OCI-M2 (cell line): ENCODE measurements at regions not wholly inside any gene's neighbourhood (a gene's known extent, or its start where the extent isn't known, plus 50 kb on each side); places are given as distances from the start of the nearest gene placed in this dataset.
"Not testable (repeated sequence)": the region's sequence is repeated elsewhere in the genome, so short reads cannot be mapped to it uniquely, and the experiment has no call there.

Experiments
- DNase-seq: peaks from one replicate; lab custom pipeline; 2025; ENCODE audit not compliant: unreplicated experiment; lab: John Stamatoyannopoulos, UW

DNA sequence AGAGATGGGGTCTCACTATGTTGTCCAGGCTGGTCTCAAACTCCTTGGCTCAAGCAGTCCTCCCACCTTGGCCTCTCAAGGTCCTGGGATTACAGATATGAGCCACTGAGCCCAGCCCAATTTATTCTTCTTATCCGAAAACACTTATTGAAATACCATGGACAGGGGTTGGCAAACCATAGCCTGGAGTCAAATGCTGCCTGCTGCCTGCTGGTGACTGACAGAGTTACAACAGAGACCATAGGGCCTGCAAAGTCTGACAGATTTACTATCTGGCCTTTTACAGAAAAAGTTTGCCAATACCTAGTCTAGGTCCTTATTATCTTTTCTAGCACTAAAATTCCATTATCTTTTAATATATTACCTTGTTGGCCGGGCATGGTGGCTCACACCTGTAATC, 87.1 kb upstream of the ZNF281 start:
- DNase-seq, result no peak

DNA sequence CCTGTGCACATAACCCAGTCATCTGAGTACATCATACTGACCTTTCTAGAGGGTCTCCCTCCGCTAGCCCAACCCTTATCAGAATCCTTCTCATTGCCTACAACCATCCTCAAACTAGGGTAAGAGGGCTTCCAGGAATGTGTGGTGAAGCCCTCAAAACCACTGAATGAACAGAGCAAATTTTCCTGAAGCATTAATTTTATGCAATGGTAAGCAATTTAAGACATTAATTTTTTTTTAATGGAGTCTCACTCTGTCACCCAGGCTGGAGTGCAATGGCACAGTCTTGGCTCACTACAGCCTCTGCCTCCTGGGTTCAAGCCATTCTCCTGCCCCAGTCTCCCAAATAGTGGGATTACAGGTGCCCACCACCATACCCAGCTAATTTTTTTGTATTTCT, 86.1 kb upstream of the ZNF281 start:
- no peak for DNase-seq

DNA sequence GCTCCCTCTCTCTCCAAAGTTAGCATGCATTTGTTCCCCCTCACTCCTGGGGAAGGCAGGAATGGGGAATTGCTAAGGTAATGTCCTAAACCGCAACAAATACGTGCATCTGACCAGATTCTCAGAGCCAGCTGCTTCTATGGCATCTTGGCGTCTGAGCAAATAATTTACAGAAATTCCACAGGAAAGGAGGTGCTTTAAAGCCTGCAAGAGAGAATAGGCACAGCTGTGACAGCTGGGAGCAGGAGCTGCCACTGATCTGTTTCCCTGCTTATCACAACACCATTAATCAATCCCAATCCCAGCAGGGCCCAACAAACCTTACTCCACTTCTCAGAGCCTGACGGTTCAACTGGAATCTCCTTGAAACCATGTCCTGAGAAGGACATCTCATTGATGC, 83.5 kb upstream of the ZNF281 start:
- DNase-seq, result no peak

DNA sequence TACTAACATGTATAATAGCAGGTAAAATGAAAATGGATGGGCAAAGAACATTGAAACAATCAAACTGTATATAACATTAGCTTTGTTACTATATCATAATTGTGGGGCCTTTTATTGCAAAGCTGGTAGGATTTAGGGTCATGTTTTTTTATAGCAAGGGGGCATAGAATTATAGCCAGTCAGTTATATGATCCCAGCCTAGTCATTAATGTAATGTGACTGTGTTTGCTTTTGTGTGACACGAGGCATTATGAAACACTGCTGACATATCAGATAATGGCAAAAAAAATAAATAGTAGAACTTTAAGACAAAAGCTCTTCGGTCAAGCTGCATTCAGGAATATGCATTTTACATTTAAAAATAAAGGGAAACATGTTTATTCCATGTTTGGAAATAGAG, 81.3 kb upstream of the ZNF281 start:
- no peak for DNase-seq

DNA sequence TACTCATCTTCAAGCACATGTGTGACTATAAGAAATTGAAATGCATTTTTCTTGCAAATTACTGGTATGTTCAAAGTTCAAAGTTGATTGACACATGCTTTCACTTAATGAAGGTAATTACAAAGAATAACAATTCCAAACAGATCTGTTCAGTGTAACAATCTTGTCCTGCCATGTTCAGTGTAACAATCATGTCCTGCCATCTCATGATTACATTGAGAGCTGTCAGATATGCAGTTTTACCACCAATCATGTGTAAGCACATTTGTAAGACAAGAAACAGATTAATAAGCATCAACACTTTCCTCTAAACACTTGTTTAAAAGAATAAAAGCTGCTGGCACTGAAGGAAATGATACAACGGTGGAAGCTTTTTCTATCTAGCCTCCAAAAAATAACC, 80.3 kb upstream of the ZNF281 start:
- DNase-seq, result no peak

DNA sequence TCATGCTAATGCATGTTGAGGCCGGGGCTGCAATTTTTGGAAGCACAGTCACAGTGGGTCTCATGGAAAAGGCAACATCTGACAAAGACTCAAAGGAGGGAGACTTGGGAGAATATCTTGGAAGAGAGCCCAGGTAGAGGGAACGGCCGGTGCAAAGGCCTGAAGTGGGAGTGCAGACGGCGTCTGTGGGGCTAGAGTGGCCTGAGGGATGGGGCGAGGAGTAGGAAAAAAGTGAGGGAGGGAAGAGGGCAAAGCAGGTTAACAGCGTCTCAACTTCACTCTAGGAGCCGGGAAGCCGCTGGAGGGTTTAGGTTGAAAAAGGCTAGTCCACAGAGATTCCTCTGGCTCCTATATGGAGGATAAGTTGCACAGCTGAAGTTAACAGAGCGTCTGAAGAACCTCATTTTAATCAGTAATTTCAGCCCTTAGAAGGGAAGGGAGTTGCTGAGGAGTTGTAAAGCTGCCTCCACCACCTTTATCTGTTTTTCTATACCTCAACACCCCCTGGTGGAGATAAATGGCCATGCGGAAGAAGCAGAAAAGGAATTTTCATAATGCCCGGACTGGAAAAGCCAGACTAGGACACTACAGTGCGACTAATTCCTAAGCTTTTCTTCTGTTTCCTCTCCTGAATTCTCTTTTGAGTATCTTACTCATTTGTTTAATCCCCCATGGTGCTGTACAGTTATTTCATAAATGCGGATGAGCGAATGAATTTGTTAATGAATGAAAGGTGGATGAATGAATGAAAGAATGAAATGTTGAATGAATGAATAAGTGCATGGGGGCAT, 78.7 kb upstream of the ZNF281 start:
- DNase-seq, result peak; percentile 41

DNA sequence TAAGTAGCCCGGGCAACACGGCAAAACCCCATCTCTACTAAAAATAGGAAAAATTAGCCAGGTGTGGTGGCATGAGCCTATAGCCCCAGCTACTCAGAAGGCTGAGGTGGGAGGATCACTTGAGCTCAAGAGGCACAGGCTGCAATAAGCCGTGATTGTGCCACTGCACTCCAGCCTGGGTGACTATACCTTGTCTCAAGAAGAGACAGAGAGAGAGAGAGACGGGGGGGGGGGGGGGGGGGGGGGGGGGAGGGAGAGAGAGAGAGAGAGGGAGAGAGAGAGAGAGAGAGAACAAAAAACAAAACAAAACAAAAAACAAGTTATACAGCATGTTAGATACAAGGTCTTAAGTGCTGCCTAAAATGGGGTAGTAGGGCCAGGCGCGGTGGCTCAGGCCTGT, 77.8 kb upstream of the ZNF281 start:
- no peak for DNase-seq

DNA sequence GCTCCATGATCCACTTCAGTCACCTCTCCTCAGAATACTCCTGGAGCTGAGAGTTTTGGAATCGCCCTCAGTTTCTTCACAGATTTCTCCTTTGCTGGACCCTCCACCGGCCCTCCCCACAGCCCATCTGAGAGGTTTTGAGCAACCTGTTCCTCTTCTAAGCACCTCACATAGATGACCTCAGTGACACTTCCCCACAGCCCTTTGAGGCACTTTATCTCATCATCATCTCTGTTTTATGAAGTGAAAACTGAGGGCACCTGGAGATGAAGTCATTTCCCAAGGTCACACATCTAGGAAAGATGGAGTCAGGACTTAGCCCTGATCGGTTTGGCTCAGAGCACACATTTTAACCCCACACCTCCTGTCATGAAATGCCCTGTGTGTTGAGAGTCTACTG, 76.8 kb upstream of the ZNF281 start:
- no peak for DNase-seq

DNA sequence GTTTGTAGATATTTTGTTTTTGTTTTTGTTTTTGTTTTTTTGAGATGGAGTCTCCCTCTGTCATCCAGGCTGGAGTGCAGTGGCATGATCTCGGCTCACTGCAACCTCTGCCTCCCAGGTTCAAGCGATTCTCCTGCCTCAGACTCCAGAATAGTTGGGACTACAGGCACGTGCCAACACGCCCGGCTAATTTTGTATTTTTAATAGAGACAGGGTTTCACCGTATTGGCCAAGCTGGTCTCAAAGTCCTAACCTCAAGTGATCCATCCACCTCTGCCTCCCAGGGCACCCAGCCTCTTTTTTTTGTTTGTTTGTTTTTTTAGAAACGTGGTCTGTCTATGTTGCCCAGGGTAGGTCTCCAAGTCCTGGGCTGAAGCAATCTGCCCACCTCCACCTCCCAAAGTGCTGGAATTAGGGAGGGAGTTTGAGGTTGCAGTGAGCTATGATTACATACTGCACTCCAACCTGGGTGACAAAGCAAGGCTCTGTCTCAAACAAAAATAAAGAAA, 74.7 kb upstream of the ZNF281 start:
- not testable (repeated sequence) for DNase-seq

DNA sequence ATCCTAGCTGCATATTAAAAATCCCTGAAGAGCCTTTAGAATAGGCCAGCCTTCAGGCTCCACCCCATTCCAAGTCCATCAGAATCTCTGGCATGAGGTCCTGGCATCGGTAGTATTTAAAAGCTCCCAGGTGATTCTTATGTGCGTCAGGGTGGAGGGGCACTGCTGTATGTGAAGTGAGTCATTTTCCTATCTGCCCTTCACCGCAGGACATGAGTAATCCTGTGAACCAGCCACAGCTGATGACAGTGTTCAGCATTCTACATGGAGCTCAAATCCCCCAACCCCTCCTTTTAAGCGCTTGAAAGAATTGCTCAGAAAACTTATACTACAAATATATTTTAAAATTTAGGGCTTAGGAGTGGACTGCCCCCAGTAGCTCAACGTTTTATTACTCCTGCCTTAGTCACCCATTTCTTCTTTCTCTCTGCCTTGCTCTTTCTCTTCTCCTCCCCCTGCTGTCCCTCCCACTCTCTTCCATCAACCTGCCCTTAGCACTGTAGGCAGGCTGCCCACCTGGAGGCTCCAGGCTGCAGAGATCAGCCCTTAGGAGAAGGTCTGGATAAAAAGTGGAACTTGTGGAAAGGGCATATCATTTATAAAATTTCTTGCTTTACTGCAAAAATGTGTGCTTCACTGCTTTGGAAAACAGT, 73.8 kb upstream of the ZNF281 start:
- no peak for DNase-seq

DNA sequence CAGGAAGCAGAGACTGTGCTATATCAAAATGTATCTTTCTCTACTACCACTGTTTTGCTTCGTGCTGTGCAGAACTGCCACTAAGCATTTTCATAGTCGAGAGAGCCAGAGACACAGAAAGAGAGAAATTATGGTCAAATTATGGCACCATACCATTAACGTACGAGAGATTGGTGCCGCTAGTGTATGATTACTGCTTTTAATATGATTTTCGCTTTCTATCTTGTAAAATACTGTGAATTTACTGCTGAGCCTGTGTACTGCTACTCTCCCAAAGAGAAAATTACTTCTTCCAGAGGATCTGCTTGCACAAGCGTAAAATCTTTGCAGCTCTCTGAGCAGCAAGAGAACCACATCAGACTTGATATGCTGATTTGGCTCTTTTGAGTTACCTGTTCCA, 71.1 kb upstream of the ZNF281 start:
- no peak for DNase-seq

DNA sequence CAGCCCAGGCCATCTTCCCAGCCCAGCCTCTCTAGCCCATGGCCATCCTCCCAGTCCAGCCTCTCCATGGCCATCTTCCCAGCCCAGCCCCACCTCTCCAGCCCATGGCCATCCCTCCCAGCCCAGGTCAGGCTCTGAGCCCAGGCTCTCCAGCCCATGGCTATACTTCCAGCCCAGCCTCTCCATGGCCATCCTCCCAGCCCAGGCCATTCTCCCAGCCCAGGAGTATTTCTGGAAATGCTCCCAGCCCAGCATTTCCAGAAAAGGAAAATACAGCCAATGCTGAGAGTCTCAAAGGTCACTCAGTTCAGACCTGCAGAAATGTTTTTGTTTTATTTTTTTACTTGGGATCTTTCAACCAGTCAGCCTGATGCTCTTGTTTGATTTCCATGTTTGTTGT, 70.0 kb upstream of the ZNF281 start:
- no peak for DNase-seq

DNA sequence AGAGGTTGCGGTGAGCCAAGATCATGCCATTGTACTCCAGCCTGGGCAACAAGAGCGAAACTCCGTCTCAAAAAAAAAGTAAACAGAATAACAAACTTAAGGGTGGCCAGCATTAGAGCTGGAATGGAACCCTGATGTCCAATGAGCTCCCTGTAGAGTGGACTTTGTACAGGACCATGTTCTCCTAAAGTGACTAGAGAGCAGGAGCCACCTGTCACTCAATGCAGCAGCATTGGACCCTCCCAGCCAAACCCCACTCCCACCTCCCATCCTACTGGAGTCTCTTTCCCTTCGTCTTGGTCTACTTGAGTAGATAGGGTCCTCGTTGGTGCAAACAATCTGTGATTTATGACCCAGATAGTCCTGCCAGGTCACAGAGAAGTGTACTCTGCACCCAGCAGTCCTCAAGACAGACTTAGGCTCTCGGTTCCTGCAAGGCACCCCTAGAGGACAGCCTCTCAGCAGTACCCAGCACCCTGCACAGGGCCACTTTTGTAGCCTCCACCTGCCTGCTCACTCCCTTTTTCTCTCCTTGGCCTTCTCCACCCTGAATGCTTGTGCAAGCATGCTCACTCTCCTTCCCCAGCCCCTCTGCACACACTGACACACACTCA, 69.2 kb upstream of the ZNF281 start:
- no peak for DNase-seq

DNA sequence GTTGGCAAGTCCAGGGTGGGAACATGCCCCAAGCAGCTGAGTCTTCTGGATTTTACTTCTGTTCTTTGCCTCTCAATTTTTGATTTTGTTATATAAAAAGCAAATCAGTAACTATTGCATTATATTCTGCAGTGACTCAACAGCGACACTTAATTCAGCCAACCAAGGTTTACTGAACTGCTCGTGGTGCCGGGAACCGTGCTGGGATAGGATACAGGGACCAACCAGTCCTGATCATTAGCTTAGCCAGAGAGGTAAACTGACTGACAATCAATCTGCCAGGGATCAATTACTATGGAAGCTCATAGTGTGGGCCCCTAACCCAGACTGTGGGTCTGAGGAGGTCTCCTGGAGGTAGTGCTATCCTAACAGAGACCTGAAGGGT, 68.4 kb upstream of the ZNF281 start:
- DNase-seq, result no peak

DNA sequence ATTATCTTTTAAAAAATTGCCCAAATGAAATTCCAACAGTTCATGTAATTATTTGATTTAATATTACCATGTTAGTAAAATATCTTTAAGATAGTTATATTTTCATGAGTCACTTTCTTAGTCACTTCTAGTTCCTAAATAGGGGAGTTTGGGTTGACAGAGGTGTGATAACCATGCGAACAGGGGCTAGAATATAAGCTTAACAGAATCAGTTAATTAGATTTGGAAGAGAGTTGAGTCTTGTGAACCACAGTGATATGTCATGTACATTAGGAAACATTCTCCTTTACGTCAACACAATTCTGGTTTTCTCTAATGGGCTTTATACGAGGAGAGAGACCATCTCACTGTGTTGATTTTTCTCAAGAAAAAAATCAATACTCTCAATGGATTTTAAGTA, 64.8 kb upstream of the ZNF281 start:
- no peak for DNase-seq

DNA sequence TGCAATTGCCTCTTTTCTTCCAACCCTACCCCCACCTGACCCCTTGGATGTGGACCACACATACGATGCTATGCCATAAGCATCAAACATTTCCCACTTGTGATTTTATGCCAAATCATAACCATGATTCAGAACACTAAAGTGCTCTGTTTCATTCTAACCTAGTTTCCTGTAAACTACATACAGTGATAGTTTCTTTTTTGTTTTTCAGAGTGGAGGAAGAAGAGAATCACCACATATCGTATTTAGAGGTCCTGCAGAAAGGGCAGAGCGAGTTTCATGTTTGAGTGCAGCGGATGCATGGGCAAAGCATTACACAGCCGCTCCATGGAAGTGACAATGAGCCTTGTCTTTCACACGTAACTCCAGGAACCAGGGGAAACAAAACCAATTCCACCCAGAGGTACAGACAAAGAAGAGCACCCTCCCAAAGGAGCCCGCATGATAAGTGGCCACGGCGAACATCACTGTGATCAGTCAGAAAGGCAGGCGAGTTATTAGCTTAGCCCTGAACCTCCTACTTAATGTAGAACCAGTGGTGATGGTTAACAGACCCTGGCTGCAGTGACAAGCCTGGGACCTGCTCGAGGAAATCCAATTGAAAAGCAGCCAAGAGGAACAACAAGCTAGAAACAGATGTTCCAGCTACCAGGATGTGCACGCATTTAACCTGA, 64.0 kb upstream of the ZNF281 start:
- DNase-seq, result no peak

DNA sequence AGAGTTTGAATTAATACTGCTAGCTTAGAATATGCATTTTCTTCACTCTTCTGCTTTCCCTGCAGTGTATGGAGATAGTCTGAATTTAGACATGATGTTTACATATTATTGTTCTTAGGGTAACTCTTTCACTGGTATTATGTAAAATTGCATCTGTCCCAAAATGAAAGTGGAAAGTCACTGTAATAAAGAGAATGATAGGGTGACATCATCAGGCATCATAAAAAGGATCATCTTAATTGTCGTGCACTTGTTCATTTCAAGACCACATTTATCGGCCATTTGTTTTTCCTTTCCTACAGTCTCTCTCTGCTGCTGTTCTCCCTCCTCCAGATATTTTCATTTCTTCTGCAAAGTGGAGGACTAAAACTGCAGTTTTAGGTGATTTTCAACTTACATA, 61.9 kb upstream of the ZNF281 start:
- no peak for DNase-seq

DNA sequence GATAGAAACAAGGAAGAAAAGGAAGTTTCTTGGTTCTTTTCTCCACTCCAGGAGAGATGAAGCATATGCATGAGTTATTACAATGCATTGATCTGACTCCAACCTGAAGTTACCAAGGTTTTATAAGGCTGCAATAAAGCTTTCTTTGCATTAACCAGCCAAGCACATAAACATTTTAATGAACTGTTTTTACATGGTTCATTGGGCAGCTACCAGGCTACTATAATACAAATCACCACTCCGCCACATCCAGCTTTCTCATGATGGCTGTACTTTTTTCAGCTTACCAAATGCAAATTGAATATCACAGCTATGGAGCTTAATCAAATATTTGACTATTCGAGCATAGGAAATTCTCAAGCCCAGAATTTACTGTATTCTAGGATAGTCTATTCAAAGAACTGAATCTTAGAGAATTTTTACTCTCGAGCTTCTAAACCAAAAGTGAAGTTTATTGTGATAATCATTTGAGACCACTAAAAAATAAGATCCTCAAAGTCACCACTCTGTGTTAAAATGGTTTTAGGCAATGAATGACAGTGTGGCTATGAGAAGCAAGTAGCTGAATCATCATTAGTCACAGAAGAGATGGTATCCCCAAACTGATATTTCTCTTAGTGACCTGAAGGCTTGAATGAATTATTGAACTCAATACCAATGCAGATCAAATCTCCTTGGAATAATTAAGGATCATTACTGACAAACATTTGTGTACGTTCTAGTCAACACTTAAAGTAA, 58.6 kb upstream of the ZNF281 start:
- no peak for DNase-seq

DNA sequence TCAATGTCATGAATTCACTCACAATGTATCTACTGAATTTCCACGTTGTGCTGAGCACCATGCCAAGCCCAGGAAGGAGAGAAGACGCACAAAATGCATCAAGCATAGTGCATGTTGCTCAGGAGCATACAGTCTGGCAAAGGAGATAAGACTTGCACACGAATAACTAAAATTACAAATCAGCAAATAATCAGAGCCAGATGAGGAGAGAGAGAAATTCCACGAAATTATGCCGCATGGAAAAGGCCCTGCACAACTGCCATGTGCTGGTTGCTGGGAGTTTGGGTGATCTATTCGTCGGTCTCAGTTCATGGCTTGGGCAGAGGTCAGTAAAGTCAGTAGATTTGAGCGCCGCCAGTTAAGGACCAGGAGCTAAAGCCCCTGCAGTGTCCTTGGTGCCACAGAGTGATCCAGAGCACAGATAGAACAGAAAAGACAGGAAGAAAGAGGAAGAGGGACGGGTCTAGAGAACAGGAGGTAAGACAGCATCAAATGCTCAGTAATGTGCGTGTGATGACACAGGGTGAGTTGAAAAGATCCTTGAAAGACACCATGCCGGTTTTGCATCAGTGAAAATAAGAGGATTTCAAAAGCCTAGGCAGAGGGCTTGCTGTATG, 55.1 kb upstream of the ZNF281 start:
- no peak for DNase-seq
